PFSK-1 (cell line): ENCODE measurements at regions not wholly inside any gene's neighbourhood (a gene's known extent, or its start where the extent isn't known, plus 50 kb on each side); places are given as distances from the start of the nearest gene placed in this dataset.

Experiments used
- POLR2AphosphoS5 ChIP-seq: IDR thresholded peaks from 2 replicates; pipeline ENCODE4 v1.6.1; 2012; ENCODE audit warnings: low read depth, mild to moderate bottlenecking, control low read depth, low read length, moderate library complexity
- REST ChIP-seq, 2 experiments: IDR thresholded peaks; 2 replicates each; pipeline versions ENCODE4 v1.6.1 to v1.8.0; 2011 to 2012; ENCODE audit warnings: low read depth in 2 of 2, low read length in 2 of 2, control low read depth in 1 of 2, inconsistent platforms in 1 of 2, mild to moderate bottlenecking in 1 of 2, moderate library complexity in 1 of 2; ENCODE audit not compliant: insufficient read depth in 1 of 2
- SIN3A ChIP-seq: IDR thresholded peaks from 2 replicates; pipeline ENCODE4 v1.6.1; 2012; ENCODE audit warnings: mild to moderate bottlenecking, low read length, moderate library complexity, borderline replicate concordance; ENCODE audit not compliant: insufficient read depth
- TAF1 ChIP-seq: IDR thresholded peaks from 2 replicates; pipeline ENCODE4 v1.6.1; 2012; ENCODE audit warnings: low read length, control low read depth, borderline replicate concordance; ENCODE audit not compliant: insufficient read depth

GRCh38 chr6:97347111-97347510 is 64.1 kb upstream of the MMS22L start:
- TF ChIP-seq POLR2AphosphoS5 (no peak), SIN3A (no peak), REST (IDR thresholded peaks at IDR 0.05; ENCODE audit: insufficient read depth in 1 of 2, low read depth in 2 of 2, low read length in 2 of 2) (no peak), TAF1 (no peak)
